GM18861 (cell line): ENCODE measurements at regions not wholly inside any gene's neighbourhood (a gene's known extent, or its start where the extent isn't known, plus 50 kb on each side); places are given as distances from the start of the nearest gene placed in this dataset.

Experiments used
- ATAC-seq: cut with Tn5 transposase; IDR thresholded peaks from one replicate; pipeline ENCODE4 v1.9.1; 2021; ENCODE audit not compliant: unreplicated experiment

DNA sequence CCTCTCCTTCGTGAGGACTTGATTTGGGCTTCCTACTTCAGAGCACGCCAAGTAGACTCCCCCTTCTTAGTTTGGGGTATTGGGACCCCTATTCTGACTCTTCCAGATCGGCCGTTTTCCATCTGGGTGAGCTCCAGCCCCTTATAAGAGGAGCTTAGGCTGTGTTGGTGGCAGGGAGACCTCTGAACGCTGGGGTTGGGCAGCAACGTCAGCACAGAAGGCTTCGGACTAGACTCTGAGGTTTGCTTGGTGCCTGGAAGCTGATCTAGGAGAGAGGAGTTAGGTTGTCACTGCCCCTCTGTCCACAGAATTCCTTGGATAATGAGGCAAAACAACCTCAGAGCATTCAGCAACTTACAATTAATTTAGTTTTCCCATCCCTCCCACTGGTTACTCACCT, 99.2 kb upstream of the RTL1 start:
- ATAC-seq, result no peak

DNA sequence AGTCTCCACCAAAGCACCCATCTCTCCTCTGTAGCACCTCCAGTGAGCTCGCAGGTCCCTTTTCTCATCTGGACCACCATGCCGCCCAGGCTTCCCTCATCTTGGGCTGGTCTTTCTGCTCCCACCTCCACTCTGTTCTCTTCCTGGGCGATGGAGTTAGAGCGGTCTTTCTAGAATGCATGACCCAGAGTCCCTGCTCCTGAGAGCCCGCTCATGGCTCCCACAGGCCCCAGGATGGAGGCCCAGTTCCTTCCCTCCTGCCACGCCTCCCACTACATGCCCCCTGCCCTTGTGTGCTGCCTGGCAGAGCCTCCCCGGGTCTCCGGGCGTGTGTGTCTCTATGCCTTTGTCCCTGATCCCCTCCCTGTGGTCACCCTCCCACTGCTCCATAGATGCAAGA, 100.7 kb upstream of the RTL1 start:
- ATAC-seq, result no peak

DNA sequence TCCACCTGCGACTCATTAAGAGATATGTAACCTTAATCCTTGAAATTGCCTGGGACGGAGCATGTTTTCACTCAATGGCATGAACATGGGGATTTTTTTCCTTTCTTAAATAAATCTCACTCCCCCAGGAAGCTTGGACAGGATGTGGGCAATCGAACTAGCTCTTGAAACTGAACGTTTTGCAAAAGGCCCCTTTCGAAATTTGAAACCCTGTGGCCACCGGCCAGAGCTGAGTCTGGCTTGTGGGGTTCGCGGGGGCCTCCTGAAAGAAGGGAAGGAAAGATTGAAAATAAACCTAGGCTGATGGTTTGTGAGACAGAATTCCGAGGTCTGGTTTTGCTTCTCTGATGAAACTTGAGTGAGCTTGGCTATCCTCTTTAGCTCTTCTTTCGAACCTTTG, 101.4 kb upstream of the RTL1 start:
- ATAC-seq, result no peak

DNA sequence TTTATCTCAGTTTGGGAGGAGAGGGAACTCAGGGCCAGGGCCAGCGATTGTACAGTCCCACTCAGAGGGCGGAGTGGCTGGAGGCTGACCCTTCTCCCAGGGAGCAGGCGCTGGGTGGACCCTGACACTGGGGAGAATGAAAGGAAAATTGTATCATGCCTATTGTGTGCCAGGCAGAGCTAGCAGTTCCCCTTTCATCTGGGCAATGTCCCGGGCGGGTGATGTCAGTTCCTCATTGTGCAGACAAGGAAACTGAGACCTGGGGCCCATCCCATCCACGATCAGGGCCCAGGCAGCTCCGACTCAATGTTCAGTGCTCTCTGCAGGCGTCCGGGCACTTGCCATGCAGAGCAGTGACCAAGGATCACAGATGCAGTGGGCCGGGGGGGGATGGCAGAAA, 101.9 kb upstream of the RTL1 start:
- no peak for ATAC-seq

DNA sequence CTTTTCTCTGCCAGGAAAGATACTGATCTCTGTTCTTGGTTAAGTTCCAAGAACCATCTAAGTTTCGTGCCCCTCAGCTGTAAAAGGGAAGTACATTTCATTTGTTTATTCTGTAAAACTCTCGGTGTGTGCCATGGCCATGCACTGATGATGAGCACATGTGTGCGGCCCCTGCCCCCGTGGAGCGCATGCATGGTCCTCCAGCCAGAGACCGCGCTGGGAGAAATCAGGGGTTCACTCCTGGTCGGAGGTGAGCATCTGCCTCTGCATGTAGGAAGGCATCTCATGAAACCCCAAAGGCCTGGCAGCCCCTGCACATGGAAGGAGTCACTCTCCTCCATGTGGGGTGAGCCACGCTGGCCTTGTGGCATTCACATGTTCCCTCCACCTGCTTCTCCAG, 102.5 kb upstream of the RTL1 start:
- no peak for ATAC-seq

DNA sequence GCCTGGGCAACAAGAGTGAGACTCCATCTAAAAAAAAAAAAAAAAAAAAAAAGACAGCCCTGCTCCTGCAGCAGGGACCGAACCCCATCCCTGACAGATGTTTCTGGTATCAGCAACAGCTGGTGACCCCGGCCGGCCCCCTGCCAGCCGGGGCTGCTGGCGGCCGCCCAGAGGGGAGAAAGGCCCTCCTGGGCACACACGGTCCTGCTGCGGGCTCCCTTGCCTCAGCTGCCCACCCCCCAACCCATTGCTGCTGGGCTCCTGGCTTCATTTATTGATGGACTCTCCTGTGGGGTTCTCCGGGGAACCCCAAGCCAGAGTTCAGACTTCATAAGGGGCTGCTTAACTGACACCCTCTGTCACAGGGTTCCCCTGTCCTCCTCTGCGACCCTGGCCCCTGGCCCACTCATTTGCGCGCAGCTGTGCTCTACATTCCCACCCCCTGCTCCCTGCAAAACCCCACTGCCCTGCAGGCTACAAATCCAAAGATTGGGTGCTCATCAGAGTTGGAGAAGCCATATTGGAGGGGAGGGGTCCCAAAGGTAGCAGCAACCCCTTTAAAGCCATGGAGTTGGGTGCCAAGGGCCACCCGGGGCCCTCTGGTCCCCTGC, 103.6 kb upstream of the RTL1 start:
- ATAC-seq, result no peak

DNA sequence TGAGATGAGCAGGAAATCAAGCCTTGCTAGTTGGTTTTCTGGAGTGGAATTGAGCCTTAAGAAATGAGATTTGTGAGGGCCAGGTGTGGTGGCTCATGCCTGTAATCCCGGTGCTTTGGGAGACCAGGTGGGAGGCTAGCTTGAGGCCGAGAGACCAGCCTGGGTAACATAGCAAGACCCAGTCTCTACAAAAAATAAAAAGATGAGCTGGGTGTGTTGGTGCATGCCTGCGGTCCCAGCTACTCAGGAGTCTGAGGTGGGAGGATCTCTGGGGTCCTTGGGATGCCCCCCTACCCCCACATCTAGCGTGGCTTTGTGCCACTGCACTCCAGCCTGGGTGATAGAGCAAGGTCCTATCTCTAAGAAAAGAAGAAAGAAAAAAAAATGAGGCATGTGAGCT, 104.2 kb upstream of the RTL1 start:
- no peak for ATAC-seq

DNA sequence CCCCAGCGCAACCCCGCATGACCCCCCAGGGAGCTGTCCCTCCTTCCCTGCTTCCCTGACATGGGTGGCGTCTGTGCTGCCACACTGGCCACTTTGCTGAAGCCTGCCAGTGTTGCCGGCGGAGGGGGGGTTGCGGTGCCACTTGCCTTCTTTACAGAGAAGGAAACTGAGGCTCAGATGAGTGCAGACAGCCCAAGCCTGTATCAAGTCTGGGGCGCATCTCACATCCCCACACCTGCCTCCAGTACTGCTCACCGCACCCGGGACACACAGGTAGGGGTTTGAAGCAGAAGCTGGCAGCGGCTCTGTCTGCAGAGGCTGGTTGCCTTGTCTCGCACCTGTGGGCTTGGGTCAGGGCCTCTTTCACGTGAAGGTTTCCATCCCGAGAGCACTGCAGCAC, 104.7 kb upstream of the RTL1 start:
- ATAC-seq, result no peak

DNA sequence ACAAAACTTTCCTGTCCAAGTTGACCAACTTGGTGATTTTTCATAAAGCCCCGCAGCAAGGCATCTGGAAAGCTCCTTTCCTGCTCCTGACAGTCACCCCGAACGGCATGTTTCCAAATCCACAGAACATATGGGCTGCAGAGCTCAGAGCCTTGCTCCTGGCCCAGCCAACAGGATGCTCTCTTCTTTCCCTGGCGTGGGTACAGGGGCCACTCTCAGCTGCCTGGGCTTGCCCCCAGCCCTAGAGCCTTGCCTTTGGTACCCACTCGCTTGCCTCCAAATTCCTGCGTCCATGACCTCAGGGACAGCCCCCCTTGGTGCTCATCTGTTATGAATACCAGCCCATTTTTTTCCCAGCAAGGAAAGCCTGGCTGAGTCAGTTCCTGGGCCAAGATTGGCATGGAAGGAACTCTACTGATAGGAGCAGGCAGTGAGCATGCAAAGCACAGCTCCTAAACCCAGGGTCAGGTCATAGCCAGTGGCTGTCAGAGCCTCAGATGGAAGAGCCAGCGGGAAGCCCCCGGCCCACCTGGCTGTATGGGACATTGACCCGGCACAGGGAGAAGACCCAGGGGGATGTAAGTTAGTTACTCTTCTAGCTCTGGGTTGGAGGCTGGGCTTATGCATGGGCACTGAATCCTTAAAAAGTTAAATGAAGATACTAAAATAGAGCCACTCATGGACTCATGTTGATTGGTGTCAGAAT, 105.3 kb upstream of the RTL1 start:
- ATAC-seq, result no peak

DNA sequence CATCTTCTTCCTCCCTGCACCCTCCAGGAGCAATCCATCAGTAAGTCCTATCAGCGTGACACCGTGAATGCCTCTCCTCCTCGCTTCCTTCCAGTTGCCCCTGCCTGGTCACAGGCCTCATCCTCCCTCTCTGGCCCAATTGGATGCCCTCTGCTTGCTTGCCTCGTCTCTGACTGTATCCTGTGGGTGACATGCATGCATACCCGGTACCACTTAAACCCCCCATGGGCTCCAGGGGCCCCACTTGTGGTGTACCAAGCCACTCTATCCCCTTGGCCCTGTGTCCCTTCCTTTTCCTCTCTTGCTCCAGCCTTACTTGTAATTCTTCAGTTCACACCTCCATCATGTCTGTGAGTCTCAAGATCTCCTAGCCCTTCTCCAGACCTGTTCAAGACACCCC, 106.0 kb upstream of the RTL1 start:
- ATAC-seq, result no peak

DNA sequence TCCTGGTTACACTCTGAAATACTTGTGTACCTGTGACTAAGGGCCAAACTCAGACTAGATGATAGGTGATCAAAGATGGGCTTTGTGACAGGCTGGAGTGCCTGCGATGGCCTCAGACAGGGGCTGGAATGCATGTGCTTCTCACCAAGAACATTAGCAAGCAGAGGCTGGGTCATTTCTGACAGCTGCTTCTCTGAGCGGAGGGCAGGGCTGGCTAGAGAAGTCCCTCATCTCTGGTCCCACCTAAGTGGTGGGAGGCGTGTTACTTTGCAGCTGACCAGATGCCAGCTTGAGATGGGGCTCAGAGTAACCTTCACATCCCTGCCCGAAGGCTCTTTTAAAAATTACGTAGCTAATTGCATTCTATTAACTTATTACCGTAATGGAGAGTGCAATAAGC, 106.8 kb upstream of the RTL1 start:
- no peak for ATAC-seq

DNA sequence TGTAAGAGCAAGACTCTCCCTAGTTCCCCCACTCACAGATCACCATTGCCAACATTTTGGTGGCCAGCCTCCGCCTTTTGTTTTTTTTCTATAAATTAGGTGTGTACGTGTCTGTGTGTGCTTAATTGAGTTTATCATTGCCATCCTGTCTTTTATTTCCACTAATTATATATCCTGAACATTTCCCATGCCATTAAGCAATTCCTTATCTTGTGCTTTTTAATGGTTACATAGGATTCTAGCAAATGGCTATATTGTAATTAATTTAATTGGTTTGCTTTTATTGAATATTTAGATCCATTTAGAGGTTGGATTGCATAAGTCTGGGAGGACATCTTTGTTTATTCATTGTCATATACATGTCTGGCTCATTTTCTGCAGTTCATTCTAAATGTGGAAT, 107.3 kb upstream of the RTL1 start:
- ATAC-seq, result no peak

DNA sequence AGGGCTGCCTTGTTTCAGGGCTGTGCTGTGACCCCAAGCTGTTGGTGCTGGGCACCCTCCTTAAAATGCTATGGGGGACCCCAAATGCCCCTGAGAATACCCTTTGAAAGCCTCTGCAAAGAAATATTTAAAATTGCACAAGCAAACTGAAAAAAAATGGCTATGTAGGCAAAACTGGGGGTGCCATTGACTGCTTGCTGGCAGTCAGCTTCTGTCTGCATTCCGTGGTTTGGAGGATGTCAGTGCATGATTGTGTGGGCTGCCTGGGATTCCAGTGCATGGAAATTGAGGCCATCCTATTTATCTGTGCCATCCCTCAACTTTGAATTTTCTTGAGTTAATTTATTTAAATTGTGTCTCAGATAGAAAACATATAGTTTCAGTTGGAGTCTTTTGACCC, 113.7 kb upstream of the RTL1 start:
- ATAC-seq, result no peak

DNA sequence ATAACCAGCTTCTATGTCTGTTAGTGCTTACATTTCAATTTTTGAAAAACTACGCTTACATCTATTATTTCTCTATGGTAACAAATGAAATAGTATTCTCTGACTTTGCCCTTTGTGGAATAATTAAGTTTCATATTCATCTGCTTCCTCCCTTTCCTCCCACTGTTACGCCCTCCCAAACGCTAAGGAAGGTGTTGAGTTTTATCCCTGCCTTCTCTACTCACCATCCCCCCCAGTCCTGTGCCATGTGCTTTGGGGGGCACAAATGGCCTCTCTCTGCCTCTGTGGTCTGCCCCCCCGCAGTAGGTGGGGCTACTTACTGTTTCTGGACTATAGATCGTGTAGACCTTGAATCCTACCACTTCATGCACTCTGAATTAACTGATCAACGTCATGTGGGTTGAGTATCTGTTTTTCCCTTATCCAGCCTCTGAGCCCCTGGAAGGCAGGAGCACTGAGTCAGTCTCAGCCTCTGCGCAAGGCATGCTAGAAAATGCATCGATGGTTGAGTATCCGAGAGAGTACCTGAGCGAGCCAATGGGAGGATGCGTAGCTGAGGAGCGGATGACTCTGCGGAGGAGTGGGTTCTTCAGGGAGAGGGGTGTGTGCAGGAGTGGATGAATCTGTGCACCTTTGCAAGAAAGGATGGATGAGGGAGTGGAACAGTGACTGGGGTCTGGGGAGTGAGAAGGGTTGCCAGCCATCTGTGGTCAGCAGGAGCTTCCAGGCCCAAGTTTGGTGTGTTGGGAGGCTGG, 114.5 kb upstream of the RTL1 start:
- ATAC-seq, result no peak

DNA sequence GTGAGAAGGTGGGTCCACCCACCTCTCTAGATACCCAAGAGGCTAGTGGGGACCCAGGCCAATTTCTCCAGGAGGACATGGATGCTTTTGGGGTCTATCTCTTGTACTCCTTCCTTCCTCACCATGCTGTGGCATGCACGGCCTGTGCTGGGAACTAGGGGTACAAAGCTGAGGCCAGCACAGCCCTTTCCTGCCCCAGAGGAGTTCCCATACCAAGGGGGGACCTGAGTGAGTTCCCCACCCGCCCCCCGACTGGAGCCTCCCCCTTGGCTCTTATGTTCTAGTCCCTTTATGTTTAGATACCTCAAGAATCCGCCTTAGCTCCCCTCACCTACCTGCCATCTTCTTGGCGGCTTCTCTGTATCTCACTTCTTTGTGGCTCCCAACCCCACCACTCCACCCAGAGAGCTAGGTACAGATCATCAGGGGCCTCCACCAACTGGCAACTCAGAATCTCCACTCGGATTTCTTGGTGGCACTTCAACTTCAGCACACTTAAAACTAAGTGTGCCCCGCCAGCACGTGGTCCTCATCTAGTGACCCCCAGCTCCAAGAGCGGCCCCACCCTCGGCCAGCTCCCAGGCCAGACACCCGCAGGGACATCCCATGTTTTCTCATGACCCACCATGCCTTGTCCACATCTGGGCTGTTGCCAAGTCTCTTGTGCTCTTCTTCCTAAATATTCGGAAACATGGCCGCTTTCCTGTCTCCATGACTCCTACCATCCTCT, 115.2 kb upstream of the RTL1 start:
- ATAC-seq, result no peak

DNA sequence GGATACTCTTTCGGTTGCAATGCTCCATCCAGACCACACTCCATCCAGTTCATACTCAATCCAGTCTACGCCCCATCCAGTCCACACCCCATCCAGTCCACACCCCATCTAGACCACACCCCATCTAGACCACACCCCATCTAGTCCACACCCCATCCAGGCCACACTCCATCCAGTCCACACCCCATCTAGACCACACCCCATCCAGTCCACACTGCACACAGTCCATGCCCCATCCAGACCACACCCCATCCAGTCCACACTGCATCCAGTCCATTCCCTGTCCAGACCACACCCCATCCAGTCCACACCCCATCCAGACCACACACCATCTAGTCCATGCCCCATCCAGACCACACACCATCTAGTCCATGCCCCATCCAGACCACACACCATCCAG, 116.0 kb upstream of the RTL1 start:
- no peak for ATAC-seq

DNA sequence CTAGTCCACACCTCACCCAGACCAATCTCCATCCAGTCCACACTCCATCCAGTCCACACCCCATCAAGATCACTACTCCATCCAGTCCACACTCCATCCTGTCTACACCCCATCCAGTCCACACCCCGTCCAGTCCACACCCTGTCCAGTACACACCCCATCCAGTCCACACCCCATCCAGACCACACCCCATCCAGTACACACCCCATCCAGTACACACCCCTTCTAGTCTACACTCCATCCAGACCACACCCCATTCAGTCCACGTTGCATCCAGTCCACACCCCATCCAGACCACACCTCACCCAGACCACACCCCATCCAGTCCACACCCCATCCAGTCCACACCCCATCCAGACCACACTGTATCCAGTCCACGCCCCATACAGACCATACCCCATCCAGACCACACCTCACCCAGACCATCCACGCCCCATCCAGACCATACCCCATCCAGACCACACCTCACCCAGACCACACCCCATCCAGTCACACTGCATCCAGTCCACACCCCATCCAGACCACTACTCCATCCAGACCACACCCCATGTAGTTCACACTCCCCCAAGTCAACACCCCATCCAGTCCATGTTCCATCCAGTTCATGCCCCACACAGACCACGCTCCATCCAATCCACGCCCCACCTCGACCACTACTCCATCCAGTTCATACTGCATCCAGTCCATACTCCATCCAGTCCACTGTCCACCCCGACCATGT, 116.6 kb upstream of the RTL1 start:
- no peak for ATAC-seq

DNA sequence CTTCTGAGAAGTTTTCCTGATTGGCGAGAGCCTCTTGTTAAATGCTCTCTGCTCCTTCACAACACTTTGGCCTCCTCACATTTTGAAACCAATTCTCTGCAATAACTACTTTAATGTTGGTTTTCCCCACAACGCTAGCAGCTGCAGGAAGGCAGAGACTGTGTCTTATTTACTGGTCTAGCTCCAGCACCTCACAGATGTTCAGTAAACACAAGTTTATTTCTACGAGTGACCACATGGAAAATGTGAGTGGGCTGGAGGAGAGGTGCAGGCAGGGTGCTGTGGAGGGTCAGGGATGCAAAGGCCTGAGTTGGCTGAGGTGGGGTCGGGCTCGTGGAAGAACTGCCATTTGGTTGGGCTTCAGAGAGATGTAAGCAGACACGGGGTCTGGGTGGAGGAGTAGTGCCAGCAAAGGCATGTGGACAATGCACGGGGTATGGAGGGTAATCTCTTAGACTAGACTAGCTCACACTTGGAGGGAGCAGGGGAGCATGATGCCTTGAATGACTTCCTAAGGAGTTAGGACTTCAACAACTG, 117.4 kb upstream of the RTL1 start:
- no peak for ATAC-seq

DNA sequence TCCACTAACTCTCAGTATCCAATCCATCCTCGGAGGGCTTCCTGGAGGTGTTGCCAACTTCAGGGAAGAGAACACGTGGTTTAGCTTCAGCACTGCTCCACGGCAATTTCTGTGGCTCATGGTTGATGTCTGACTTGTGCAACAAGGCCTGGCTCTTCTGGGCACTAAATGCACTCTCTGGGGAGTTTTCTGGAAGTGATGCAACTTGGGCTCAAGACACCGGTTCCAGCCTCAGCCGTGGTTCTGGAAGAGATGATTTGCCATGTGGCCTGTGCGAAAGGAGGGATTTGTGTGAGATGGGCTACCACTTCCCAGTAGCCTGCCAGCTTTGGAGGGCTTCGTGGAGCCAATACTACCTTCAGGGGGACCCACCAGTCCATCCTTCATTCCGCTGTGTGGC, 118.6 kb upstream of the RTL1 start:
- no peak for ATAC-seq

DNA sequence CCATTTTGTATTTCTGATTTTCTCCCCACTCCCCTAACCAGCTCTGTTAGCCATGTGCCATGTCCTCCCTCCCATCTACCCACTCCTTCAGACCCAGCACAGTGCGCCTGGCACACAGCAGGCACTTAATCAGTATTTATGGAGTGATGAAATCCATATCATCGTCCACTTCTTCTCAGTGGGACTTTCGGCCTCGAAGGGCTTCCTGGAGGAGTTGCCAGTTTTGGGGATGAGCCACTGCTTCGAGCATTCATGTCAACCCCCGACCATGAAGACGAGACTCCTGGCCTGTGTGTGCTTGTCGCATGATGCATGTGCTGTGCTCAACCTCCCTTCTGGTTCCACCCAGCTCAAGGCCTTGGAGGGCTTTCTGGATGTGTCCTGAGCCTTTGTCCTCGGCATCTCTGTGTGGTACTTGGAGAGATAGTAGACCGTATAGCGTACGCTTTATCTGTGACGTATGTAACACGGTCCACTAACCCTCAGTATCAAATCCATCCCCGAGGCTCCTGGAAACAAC, 119.5 kb upstream of the RTL1 start:
- ATAC-seq, result no peak

DNA sequence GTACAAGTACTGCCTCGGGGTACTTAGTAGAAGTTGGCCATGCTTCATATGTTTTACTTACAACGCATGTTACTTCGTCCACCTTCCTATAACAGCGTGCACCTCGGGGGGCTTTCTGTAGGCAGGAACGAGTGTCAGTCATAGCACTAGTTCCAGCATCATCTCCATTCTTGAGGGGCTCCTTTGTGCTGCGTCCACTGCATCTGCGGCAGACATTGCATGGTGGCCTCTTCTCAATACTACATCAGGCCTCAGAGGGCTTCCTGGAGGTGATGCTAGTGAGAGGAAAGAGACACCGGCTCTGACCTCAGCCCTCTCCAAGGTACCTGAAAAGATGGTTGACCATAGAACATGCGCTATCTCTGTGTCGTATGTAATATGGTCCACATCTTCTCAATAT, 121.2 kb upstream of the RTL1 start:
- ATAC-seq, result no peak
